Gastrocnemius medialis (tissue), 4 donors: ENCODE measurements at regions not wholly inside any gene's neighbourhood (a gene's known extent, or its start where the extent isn't known, plus 50 kb on each side); places are given as distances from the start of the nearest gene placed in this dataset.
A peak's percentile ranks its signal among the peaks of the same experiment; 100 is the strongest.

Experiments
- ATAC-seq, 2 donors: fragments of 150-250 bp; one replicate each; pipeline ENCODE4 v1.9.1; 2016
- DNase-seq, 2 donors: peaks; one replicate each; pipeline ENCODE4 v3.0.0-alpha.2; 2019
- H3K27ac ChIP-seq, 4 donors: fragments of 200-600 bp; sonication (generic); 1 replicate in 1 of 4; 2 replicates in 3 of 4; pipeline ENCODE4 v1.5.1; 2016 to 2018; ENCODE audit warnings: mild to moderate bottlenecking in 2 of 4, moderate library complexity in 1 of 4
- H3K27me3 ChIP-seq, 3 donors: fragments of 200-600 bp; sonication (generic) in 2 of 3; 1 replicate in 1 of 3; 2 replicates in 2 of 3; pipeline versions ENCODE4 v1.5.1 to v1.6.0; 2016 to 2019; ENCODE audit warnings: mild to moderate bottlenecking in 1 of 3, moderate library complexity in 1 of 3
- H3K36me3 ChIP-seq, 2 donors: fragments of 200-600 bp; sonication (generic) in 1 of 2; one replicate each; pipeline ENCODE4 v1.5.1; 2017 to 2018
- H3K4me1 ChIP-seq, 2 donors: fragments of 200-600 bp; sonication (generic) in 1 of 2; one replicate each; pipeline ENCODE4 v1.5.1; 2016 to 2017; ENCODE audit warnings: mild to moderate bottlenecking in 2 of 2
- H3K4me3 ChIP-seq, 4 donors: fragments of 200-600 bp; sonication (generic) in 3 of 4; 1 replicate in 1 of 4; 2 replicates in 3 of 4; pipeline ENCODE4 v1.5.1; 2016 to 2019; ENCODE audit warnings: mild to moderate bottlenecking in 2 of 4
- H3K9me3 ChIP-seq, 3 donors: fragments of 200-600 bp; sonication (generic) in 2 of 3; 1 replicate in 1 of 3; 2 replicates in 2 of 3; pipeline ENCODE4 v1.5.1; 2016 to 2019
- CTCF ChIP-seq, 5 experiments: fragments of 450-650 bp in 3 of 5; fragments of 200-600 bp in 2 of 5; sonication (generic) in 2 of 5; IDR thresholded peaks in 4 of 5; conservative IDR thresholded peaks in 1 of 5; 1 replicate in 4 of 5; 2 replicates in 1 of 5; pipeline ENCODE4 v1.5.1; 2016 to 2019; ENCODE audit warnings: antibody characterized with exemption in 5 of 5, mild to moderate bottlenecking in 3 of 5, moderate library complexity in 3 of 5
- POLR2A ChIP-seq, 2 donors: fragments of 450-650 bp; IDR thresholded peaks; one replicate each; pipeline ENCODE4 v1.6.1; 2017; ENCODE audit warnings: antibody characterized with exemption in 2 of 2, mild to moderate bottlenecking in 2 of 2, moderate library complexity in 2 of 2
- in situ Hi-C, 4 donors: fragments of 200-750 bp; cut with MboI; loops; one replicate each; pipeline versions ENCODE4 v1.15.0 to v1.8.0; 2017; ENCODE audit warnings: low sequenced_read_pairs in 4 of 4
- intact Hi-C: fragments of 100-400 bp; cut with DNase I; formaldehyde crosslinking; loops from one replicate; pipeline ENCODE4 v1.15.1; 2023; ENCODE audit warnings: low total_unique reads

- peaks cover 0 to 4% (median 0%) of the 10 kb centered on the region in 3 donors for H3K27me3 ChIP-seq
- ATAC-seq (no peak), DNase-seq (no peak)
- intact Hi-C loops: no loop called here
- H3K36me3 ChIP-seq: no peaks in the 10 kb centered on the region
- in situ Hi-C loops: no loop called here
- H3K9me3 ChIP-seq: no peaks in the 10 kb centered on the region
- H3K27ac ChIP-seq: no peak overlapping the region
- H3K4me3 ChIP-seq: no peak overlapping the region
- no peaks in the 10 kb centered on the region for H3K4me1 ChIP-seq
- TF ChIP-seq POLR2A (IDR thresholded peaks at IDR 0.05): no peak
- no peak for TF ChIP-seq CTCF (IDR thresholded peaks at IDR 0.05 in 4 of 5, conservative IDR thresholded peaks at IDR 0.05 in 1 of 5)
Measured at GRCh38 chr22:34797826-34798225, 268.1 kb upstream of the ISX start.

- no peak for TF ChIP-seq CTCF (IDR thresholded peaks at IDR 0.05 in 4 of 5, conservative IDR thresholded peaks at IDR 0.05 in 1 of 5)
- TF ChIP-seq POLR2A (IDR thresholded peaks at IDR 0.05): no peak
- H3K27ac ChIP-seq: no peak overlapping the region
Measured at GRCh38 chr22:34798605-34799004, 267.4 kb upstream of the ISX start.

GRCh38 chr22:34800260-34800980 is 265.5 kb upstream of the ISX start:
- DNase-seq (no peak), ATAC-seq (no peak)
- no peaks in the 10 kb centered on the region for H3K4me1 ChIP-seq
- peaks cover 0 to 4% (median 0%) of the 10 kb centered on the region in 3 donors for H3K27me3 ChIP-seq
- no peaks in the 10 kb centered on the region for H3K9me3 ChIP-seq
- in situ Hi-C loops (no loop called here), intact Hi-C loops (no loop called here)
- no peak overlapping the region for H3K4me3 ChIP-seq
- TF ChIP-seq CTCF (IDR thresholded peaks at IDR 0.05 in 4 of 5, conservative IDR thresholded peaks at IDR 0.05 in 1 of 5) (no peak), POLR2A (IDR thresholded peaks at IDR 0.05) (no peak)
- no peaks in the 10 kb centered on the region for H3K36me3 ChIP-seq
- H3K27ac ChIP-seq: no peak overlapping the region

More at GRCh38 chr22:34798605-34799004, 267.4 kb upstream of the ISX start:
- Histone ChIP-seq H3K27me3 (peaks cover 0 to 4% (median 0%) of the 10 kb centered on the region in 3 donors), H3K4me1 (no peaks in the 10 kb centered on the region), H3K9me3 (no peaks in the 10 kb centered on the region), H3K36me3 (no peaks in the 10 kb centered on the region), H3K4me3 (no peak overlapping the region)
- intact Hi-C loops (no loop called here), in situ Hi-C loops (no loop called here)
- DNase-seq (peak in 1 of 2 donors; percentile 13), ATAC-seq (no peak)

- intact Hi-C loops: no loop called here
- Histone ChIP-seq H3K27me3 (peaks cover 0 to 4% (median 0%) of the 10 kb centered on the region in 3 donors), H3K4me1 (no peaks in the 10 kb centered on the region), H3K4me3 (no peak overlapping the region), H3K9me3 (no peaks in the 10 kb centered on the region), H3K36me3 (no peaks in the 10 kb centered on the region), H3K27ac (no peak overlapping the region)
- DNase-seq: no peak
- no peak for ATAC-seq
- TF ChIP-seq CTCF (IDR thresholded peaks at IDR 0.05 in 4 of 5, conservative IDR thresholded peaks at IDR 0.05 in 1 of 5) (no peak), POLR2A (IDR thresholded peaks at IDR 0.05) (no peak)
- in situ Hi-C loops: no loop called here
Measured at GRCh38 chr22:34801221-34801620, 264.7 kb upstream of the ISX start.
